Choroid plexus epithelial cell (primary cell): ENCODE measurements at regions not wholly inside any gene's neighbourhood (a gene's known extent, or its start where the extent isn't known, plus 50 kb on each side); places are given as distances from the start of the nearest gene placed in this dataset.

Source experiments
- DNase-seq: peaks from one replicate; pipeline ENCODE4 v3.0.0-alpha.2; 2010; ENCODE audit warnings: low read depth
- H3K4me3 ChIP-seq: 2 replicates; pipeline ENCODE4 v1.5.1; 2011; ENCODE audit warnings: low read depth, mild to moderate bottlenecking, control low read depth, low read length, moderate library complexity
- CTCF ChIP-seq: conservative IDR thresholded peaks from 2 replicates; pipeline ENCODE4 v1.5.1; 2011; ENCODE audit warnings: low read depth, mild to moderate bottlenecking, control low read depth, inconsistent platforms, low read length, moderate library complexity

- H3K4me3 ChIP-seq = no peak overlapping the region
- TF ChIP-seq CTCF = no peak
- DNase-seq = no peak
Observed at GRCh38 chr15:88717382-88718031, 78.7 kb downstream of the ISG20 start.

GRCh38 chr15:88718731-88719130 lies 79.9 kb downstream of the ISG20 start:
- DNase-seq = no peak
- no peak for TF ChIP-seq CTCF
- no peak overlapping the region for H3K4me3 ChIP-seq

GRCh38 chr15:88719654-88720053 lies 80.8 kb downstream of the ISG20 start:
- no peak overlapping the region for H3K4me3 ChIP-seq
- TF ChIP-seq CTCF = no peak
- DNase-seq = no peak

GRCh38 chr15:88725305-88726210 lies 77.7 kb upstream of the ACAN start:
- TF ChIP-seq CTCF = no peak
- DNase-seq = no peak
- H3K4me3 ChIP-seq = no peak overlapping the region

GRCh38 chr15:88727439-88727838 lies 75.8 kb upstream of the ACAN start:
- no peak for DNase-seq
- no peak overlapping the region for H3K4me3 ChIP-seq
- no peak for TF ChIP-seq CTCF

GRCh38 chr15:88729581-88729980 lies 73.7 kb upstream of the ACAN start:
- no peak overlapping the region for H3K4me3 ChIP-seq
- DNase-seq = no peak
- TF ChIP-seq CTCF = no peak
